ENCODE measurements at regions not wholly inside any gene's neighbourhood (a gene's known extent, or its start where the extent isn't known, plus 50 kb on each side); places are given as distances from the start of the nearest gene placed in this dataset.

- no peak for DNase-seq
Measured at GRCh38 chr6:1553562-1554083, 56.1 kb upstream of the FOXC1 start.

GRCh38 chr6:1554141-1554475 lies 55.6 kb upstream of the FOXC1 start:
- DNase-seq: peak in 1 of 2 experiments; percentile 62

DNA sequence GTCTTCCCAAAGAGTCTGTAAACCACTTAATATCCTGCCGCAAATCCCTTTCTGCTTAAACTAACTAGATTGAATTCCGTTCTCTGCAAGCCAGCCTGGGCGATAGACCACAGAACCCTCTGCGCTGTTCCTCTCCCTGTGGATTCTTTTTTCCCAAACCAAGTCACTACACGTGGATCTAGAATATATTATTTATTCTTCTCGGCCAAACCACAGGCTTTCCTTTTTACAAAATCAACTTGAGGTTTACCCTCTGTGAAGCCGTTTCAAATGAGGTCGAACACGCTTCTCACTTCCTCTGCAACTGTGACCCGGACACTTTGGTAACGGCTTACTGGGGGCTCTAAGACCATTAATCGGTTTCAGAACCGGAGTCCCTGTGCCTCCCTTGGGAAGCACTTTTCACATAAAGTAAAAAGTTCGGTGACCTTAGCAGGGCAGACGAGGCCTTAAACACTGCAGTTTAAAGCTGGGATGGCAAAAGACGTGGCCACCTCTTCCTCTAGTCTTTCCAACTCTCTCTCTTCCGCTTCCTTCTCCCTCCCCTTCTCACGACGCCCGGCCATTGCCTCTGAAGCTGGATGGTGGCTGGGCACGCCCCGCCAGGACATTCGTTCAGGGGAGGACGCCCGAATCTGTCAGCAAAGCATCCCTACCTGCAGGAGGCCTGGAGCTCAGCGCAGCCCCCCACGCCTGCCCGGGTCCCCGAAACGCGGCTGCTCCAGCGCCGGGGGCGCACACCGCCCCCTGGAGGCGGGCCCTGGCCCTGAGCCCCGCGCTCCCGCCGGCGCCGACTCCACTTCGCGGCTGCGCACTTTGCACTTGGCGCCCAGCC lies 55.0 kb upstream of the FOXC1 start:
- DNase-seq: peak; percentile 64 to 66

DNA sequence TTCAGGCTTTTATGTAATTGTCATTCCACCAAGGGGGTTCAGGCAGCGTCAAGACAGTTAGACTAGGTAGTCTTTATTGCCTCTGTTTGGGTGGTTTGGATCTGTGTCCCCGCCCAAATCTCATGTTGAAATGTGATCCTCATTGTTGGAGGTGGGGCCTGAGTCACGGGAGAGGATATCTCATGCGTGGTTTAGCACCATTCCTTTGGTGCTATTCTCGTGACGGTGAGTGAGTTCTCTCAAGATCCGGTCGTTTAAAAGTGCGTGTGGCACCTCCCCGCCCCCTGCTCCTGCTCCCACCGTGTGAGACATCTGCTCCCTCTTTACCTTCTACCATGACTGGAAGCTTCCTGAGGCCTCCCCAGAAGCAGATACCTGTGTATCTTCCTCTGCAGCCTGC lies 51.3 kb upstream of the FOXC1 start:
- no peak for DNase-seq
